ENCODE measurements at regions not wholly inside any gene's neighbourhood (a gene's known extent, or its start where the extent isn't known, plus 50 kb on each side); places are given as distances from the start of the nearest gene placed in this dataset.

GRCh38 chr5:98403131-98403530, 370.3 kb upstream of the RGMB start:
- no peak for FAIRE-seq

- FAIRE-seq: no peak
Observed at GRCh38 chr5:98414938-98415337, 358.5 kb upstream of the RGMB start.

- no peak for FAIRE-seq
Observed at GRCh38 chr5:98415663-98416062, 357.8 kb upstream of the RGMB start.

GRCh38 chr5:98416541-98416940, 356.9 kb upstream of the RGMB start:
- FAIRE-seq: no peak

GRCh38 chr5:98419825-98420224, 353.6 kb upstream of the RGMB start:
- FAIRE-seq: no peak

GRCh38 chr5:98424681-98425450, 348.6 kb upstream of the RGMB start:
- FAIRE-seq: no peak

- no peak for FAIRE-seq
Observed at GRCh38 chr5:98425640-98426039, 347.8 kb upstream of the RGMB start.

- no peak for FAIRE-seq
Observed at GRCh38 chr5:98428806-98429205, 344.7 kb upstream of the RGMB start.

- FAIRE-seq: no peak
Observed at GRCh38 chr5:98432378-98432777, 341.1 kb upstream of the RGMB start.

GRCh38 chr5:98433022-98433421, 340.4 kb upstream of the RGMB start:
- no peak for FAIRE-seq

- FAIRE-seq: no peak
Observed at GRCh38 chr5:98433673-98434072, 339.8 kb upstream of the RGMB start.

- no peak for FAIRE-seq
Observed at GRCh38 chr5:98436667-98437066, 336.8 kb upstream of the RGMB start.

GRCh38 chr5:98442448-98442847, 331.0 kb upstream of the RGMB start:
- FAIRE-seq: no peak

- no peak for FAIRE-seq
Observed at GRCh38 chr5:98443881-98444280, 329.6 kb upstream of the RGMB start.

GRCh38 chr5:98453296-98453695, 320.2 kb upstream of the RGMB start:
- no peak for FAIRE-seq

GRCh38 chr5:98454407-98454806, 319.1 kb upstream of the RGMB start:
- FAIRE-seq: no peak

GRCh38 chr5:98454904-98455303, 318.6 kb upstream of the RGMB start:
- no peak for FAIRE-seq

- no peak for FAIRE-seq
Observed at GRCh38 chr5:98455665-98456064, 317.8 kb upstream of the RGMB start.

- no peak for FAIRE-seq
Observed at GRCh38 chr5:98458004-98458403, 315.5 kb upstream of the RGMB start.

GRCh38 chr5:98458726-98459125, 314.7 kb upstream of the RGMB start:
- no peak for FAIRE-seq

GRCh38 chr5:98460536-98460935, 312.9 kb upstream of the RGMB start:
- no peak for FAIRE-seq

GRCh38 chr5:98461485-98461884, 312.0 kb upstream of the RGMB start:
- no peak for FAIRE-seq

GRCh38 chr5:98463222-98463621, 310.2 kb upstream of the RGMB start:
- no peak for FAIRE-seq

GRCh38 chr5:98463676-98464075, 309.8 kb upstream of the RGMB start:
- no peak for FAIRE-seq

- no peak for FAIRE-seq
Observed at GRCh38 chr5:98464737-98465330, 308.6 kb upstream of the RGMB start.

Measured in A204.1 (cell line).